GM12878 (cell line): ENCODE measurements at regions not wholly inside any gene's neighbourhood (a gene's known extent, or its start where the extent isn't known, plus 50 kb on each side); places are given as distances from the start of the nearest gene placed in this dataset.

Experiments used
- ATAC-seq: fragments of 200-7000 bp; cut with Tn5 transposase; 3 replicates; pipeline ENCODE4 v1.9.1; 2020; ENCODE audit warnings: mild to moderate bottlenecking, moderate library complexity
- BruUV-seq: library from RNA; stranded (reverse); fragments of 400-500 nt; replicated peaks from 2 replicates; lab custom pipeline; 2021; lab: Mats Ljungman, UMichigan
- CTCF ChIA-PET: fragments of 300-600 bp; sonication (Branson Sonifier 250); formaldehyde crosslinking; extraction: SDS; loops from one replicate; lab custom pipeline; 2021; ENCODE audit warnings: inconsistent platforms; lab: Yijun Ruan, JAX
- POLR2A ChIA-PET: fragments of 350-600 bp; formaldehyde crosslinking; extraction: SDS; loops from one replicate; lab custom pipeline; 2021; ENCODE audit warnings: inconsistent platforms; lab: Charles Lee
- RAD21 ChIA-PET: fragments of 300-600 bp; sonication (Branson Sonifier 250); formaldehyde crosslinking; loops from one replicate; lab custom pipeline; 2023; ENCODE audit warnings: antibody characterized with exemption; ENCODE audit not compliant: unreplicated experiment; lab: Charles Lee
- SMC1A ChIA-PET: fragments of 300-600 bp; sonication (Branson Sonifier 250); formaldehyde crosslinking; loops from one replicate; lab custom pipeline; 2023; ENCODE audit not compliant: unreplicated experiment, uncharacterized antibody; lab: Charles Lee
- DNase-seq: peaks from one replicate; pipeline ENCODE4 v3.0.0-alpha.2; 2011; ENCODE audit warnings: low read depth, low spot score
- FAIRE-seq: peaks from 3 replicates; lab custom pipeline; 2011; peaks lifted over from hg19 to GRCh38; lab: Jason Lieb, UNC
- H2AFZ ChIP-seq: 2 replicates; pipeline ENCODE4 v1.6.0; 2011; ENCODE audit warnings: low read depth, low read length, control low read depth; ENCODE audit not compliant: control insufficient read depth
- H3K27ac ChIP-seq: 2 replicates; pipeline ENCODE4 v1.5.1; 2011; ENCODE audit warnings: control low read depth; ENCODE audit not compliant: control insufficient read depth, insufficient read depth
- H3K27me3 ChIP-seq, 2 experiments: replicated peaks in 1 of 2; 2 replicates each; pipeline versions ENCODE4 v1.6.0 to v1.6.1; 2011; ENCODE audit warnings: low read length in 1 of 2; ENCODE audit not compliant: control insufficient read depth in 2 of 2, insufficient read depth in 2 of 2
- H3K36me3 ChIP-seq, 2 experiments: 2 replicates each; pipeline ENCODE4 v1.5.1; 2011; ENCODE audit warnings: low read length in 1 of 2; ENCODE audit not compliant: control insufficient read depth in 2 of 2, insufficient read depth in 2 of 2
- H3K4me1 ChIP-seq: 2 replicates; pipeline ENCODE4 v1.6.1; 2011; ENCODE audit warnings: mild to moderate bottlenecking, low read length, moderate library complexity, mixed read lengths; ENCODE audit not compliant: control insufficient read depth, insufficient read depth
- H3K4me2 ChIP-seq: 2 replicates; pipeline ENCODE4 v1.6.0; 2011; ENCODE audit warnings: control low read depth; ENCODE audit not compliant: control insufficient read depth, insufficient read depth
- H3K4me3 ChIP-seq: fragments of 200-600 bp; sonication (generic); 2 replicates; pipeline ENCODE4 v1.5.1; 2016
- H3K79me2 ChIP-seq: 2 replicates; pipeline ENCODE4 v1.6.0; 2011; ENCODE audit warnings: low read length; ENCODE audit not compliant: control insufficient read depth, insufficient read depth
- H3K9ac ChIP-seq: 2 replicates; pipeline ENCODE4 v1.8.0; 2011; ENCODE audit warnings: low read length, control low read depth, mixed read lengths; ENCODE audit not compliant: control insufficient read depth, insufficient read depth
- H3K9me3 ChIP-seq: replicated peaks from 3 replicates; pipeline ENCODE4 v1.5.1; 2011; ENCODE audit warnings: mild to moderate bottlenecking, low read length; ENCODE audit not compliant: control insufficient read depth, insufficient read depth
- H4K20me1 ChIP-seq: 2 replicates; pipeline ENCODE4 v1.6.0; 2011; ENCODE audit not compliant: control insufficient read depth, insufficient read depth
- BACH1 ChIP-seq: fragments of 450-650 bp; IDR thresholded peaks from 2 replicates; pipeline ENCODE4 v1.6.1; 2017; ENCODE audit warnings: mild to moderate bottlenecking, borderline replicate concordance
- BHLHE40 ChIP-seq, 2 experiments: fragments of 450-650 bp in 1 of 2; IDR thresholded peaks; 2 replicates each; pipeline ENCODE4 v1.6.1; 2011 to 2017; ENCODE audit warnings: low read depth in 2 of 2, borderline replicate concordance in 1 of 2, improper control_type of control experiment in 1 of 2, low read length in 1 of 2, mild to moderate bottlenecking in 1 of 2
- BMI1 ChIP-seq: fragments of 450-650 bp; IDR thresholded peaks from 2 replicates; pipeline ENCODE4 v1.6.1; 2016; ENCODE audit warnings: mild to moderate bottlenecking, moderate library complexity, borderline replicate concordance
- CTCF ChIP-seq, 3 experiments: IDR thresholded peaks in 2 of 3; conservative IDR thresholded peaks in 1 of 3; 2 replicates each; pipeline ENCODE4 v1.5.1; 2011; ENCODE audit warnings: low read depth in 3 of 3, low read length in 3 of 3, mild to moderate bottlenecking in 3 of 3, control low read depth in 2 of 3, moderate library complexity in 2 of 3, inconsistent platforms in 1 of 3, mixed read lengths in 1 of 3; ENCODE audit not compliant: control insufficient read depth in 2 of 3, insufficient read depth in 1 of 3; ENCODE audit errors: extremely low read depth in 1 of 3
- IRF3 ChIP-seq: fragments of 450-650 bp; IDR thresholded peaks from 2 replicates; pipeline ENCODE4 v1.6.1; 2014; ENCODE audit warnings: mild to moderate bottlenecking
- KAT2A ChIP-seq: conservative IDR thresholded peaks from 2 replicates; pipeline ENCODE4 v1.6.1; 2011; ENCODE audit warnings: low read depth, low read length; ENCODE audit not compliant: control insufficient read depth
- MEF2B ChIP-seq: fragments of 450-650 bp; IDR thresholded peaks from 2 replicates; pipeline ENCODE4 v1.6.1; 2018; ENCODE audit warnings: mild to moderate bottlenecking, moderate library complexity; ENCODE audit not compliant: partially characterized antibody, poor library complexity, severe bottlenecking
- MTA3 ChIP-seq: IDR thresholded peaks from 2 replicates; pipeline ENCODE4 v1.6.1; 2012; ENCODE audit warnings: low read length, inconsistent platforms, borderline replicate concordance
- NR2C2 ChIP-seq: IDR thresholded peaks from 2 replicates; pipeline ENCODE4 v1.6.1; 2011; ENCODE audit warnings: borderline replicate concordance, low read depth; ENCODE audit not compliant: control insufficient read depth, insufficient read length
- PAX8 ChIP-seq: fragments of 450-650 bp; IDR thresholded peaks from 2 replicates; pipeline ENCODE4 v1.6.1; 2017; ENCODE audit warnings: mild to moderate bottlenecking, moderate library complexity
- RAD21 ChIP-seq: IDR thresholded peaks from 2 replicates; pipeline ENCODE4 v1.6.1; 2011; ENCODE audit warnings: mild to moderate bottlenecking, low read depth, low read length, moderate library complexity; ENCODE audit not compliant: insufficient read depth
- RBBP5 ChIP-seq: fragments of 200-600 bp; sonication (generic); conservative IDR thresholded peaks from 2 replicates; pipeline ENCODE4 v1.6.1; 2016
- RCOR1 ChIP-seq: conservative IDR thresholded peaks from 2 replicates; pipeline ENCODE4 v1.6.1; 2012; ENCODE audit warnings: low read depth, low read length, improper control_type of control experiment
- REST ChIP-seq: IDR thresholded peaks from 2 replicates; pipeline ENCODE4 v1.6.1; 2012; ENCODE audit warnings: mild to moderate bottlenecking, low read depth, low read length
- RFX5 ChIP-seq: IDR thresholded peaks from 2 replicates; pipeline ENCODE4 v1.6.1; 2011; ENCODE audit warnings: low read depth, low read length, improper control_type of control experiment
- SUZ12 ChIP-seq: fragments of 200-600 bp; sonication (generic); IDR thresholded peaks from one replicate; pipeline ENCODE4 v1.6.1; 2018; ENCODE audit warnings: antibody characterized with exemption, mild to moderate bottlenecking; ENCODE audit not compliant: unreplicated experiment
- ZNF622 ChIP-seq: fragments of 450-650 bp; IDR thresholded peaks from 2 replicates; pipeline ENCODE4 v1.6.1; 2017; ENCODE audit warnings: mild to moderate bottlenecking, inconsistent platforms
- WGBS: methylation state at CpG from one replicate; pipeline ENCODE4 v1.1.6; 2016; ENCODE audit warnings: low lambda C conversion rate; ENCODE audit not compliant: insufficient replicate concordance, insufficient coverage; ENCODE audit errors: missing lambda C conversion rate; 5-methylcytosine and 5-hydroxymethylcytosine counted together
- in situ Hi-C: fragments of 300-500 bp; cut with MboI; formaldehyde crosslinking; loops from 9 replicates; pipeline ENCODE4 v1.14.3; 2018; ENCODE audit warnings: mixed read lengths
- intact Hi-C: fragments of 100-400 bp; cut with micrococcal nuclease; formaldehyde crosslinking; loops from one replicate; pipeline ENCODE4 v1.14.2; 2022; ENCODE audit not compliant: unreplicated experiment

- Histone ChIP-seq H3K9ac (no peak overlapping the region), H3K4me3 (no peak overlapping the region), H3K4me2 (no peak overlapping the region), H4K20me1 (no peaks in the 10 kb centered on the region), H3K9me3 (no peaks in the 10 kb centered on the region), H3K79me2 (no peaks in the 10 kb centered on the region), H3K27me3 (no peaks in the 10 kb centered on the region), H3K4me1 (no peaks in the 10 kb centered on the region), H3K27ac (no peak overlapping the region), H3K36me3 (no peaks in the 10 kb centered on the region), H2AFZ (no peak overlapping the region)
- in situ Hi-C loops (no loop called here), intact Hi-C loops (no loop called here)
- no TSS peak for BruUV-seq
- ATAC-seq (peak; percentile 71), FAIRE-seq (no peak), DNase-seq (no peak)
- ChIA-PET SMC1A (interaction anchor here (0.8 to 2.8 kb wide), 4 partner anchors 11 to 794 kb away, joined by 3 to 10 read pairs (median 3); no protein-coding TSS in a partner anchor), POLR2A (interaction anchor here (1.1 kb wide), 1 partner anchor 786 kb away, joined by 3 read pairs; no protein-coding TSS in a partner anchor), CTCF (interaction anchor here (0.7 to 2.8 kb wide), 10 partner anchors 11 to 950 kb away, joined by 3 to 9 read pairs (median 5); no protein-coding TSS in a partner anchor), RAD21 (interaction anchor here (0.8 to 1.0 kb wide), 3 partner anchors 18 to 794 kb away, joined by 3 read pairs; no protein-coding TSS in a partner anchor)
- 0% methylated on average over 10 of the region's 10 CpGs for WGBS
- TF ChIP-seq SUZ12, result no peak
- no peak for TF ChIP-seq RBBP5
- no peak for TF ChIP-seq NR2C2
- TF ChIP-seq IRF3, result no peak
- no peak for TF ChIP-seq MEF2B
- no peak for TF ChIP-seq RFX5
- TF ChIP-seq RCOR1, result no peak
- TF ChIP-seq CTCF (IDR thresholded peaks at IDR 0.05 in 2 of 3, conservative IDR thresholded peaks at IDR 0.05 in 1 of 3; ENCODE audit: control insufficient read depth in 2 of 3, extremely low read depth in 1 of 3, insufficient read depth in 1 of 3, low read depth in 3 of 3, low read length in 3 of 3), result peak; percentile 29 to 47 (median 40); a peak in 5 of 6 replicates
- TF ChIP-seq KAT2A, result no peak
- TF ChIP-seq BACH1, result no peak
- TF ChIP-seq MTA3, result no peak
- no peak for TF ChIP-seq REST
- TF ChIP-seq PAX8, result no peak
- TF ChIP-seq RAD21, result peak; percentile 52
- no peak for TF ChIP-seq BHLHE40 (IDR thresholded peaks at IDR 0.05; ENCODE audit: borderline replicate concordance in 1 of 2, low read depth in 2 of 2, low read length in 1 of 2)
- TF ChIP-seq BMI1, result no peak
- no peak for TF ChIP-seq ZNF622
These were observed 117.1 kb downstream of the TPRA1 start for GRCh38 chr3:127473244-127474024.
